ENCODE measurements at regions not wholly inside any gene's neighbourhood (a gene's known extent, or its start where the extent isn't known, plus 50 kb on each side); places are given as distances from the start of the nearest gene placed in this dataset.

GRCh38 chr2:21633015-21633414 lies 509.2 kb downstream of the TDRD15 start:
- DNase-seq = no peak

GRCh38 chr2:21633466-21633865 lies 509.7 kb downstream of the TDRD15 start:
- DNase-seq = no peak

- DNase-seq = no peak
These were observed 510.1 kb downstream of the TDRD15 start for GRCh38 chr2:21633911-21634310.

- no peak for DNase-seq
These were observed 516.3 kb downstream of the TDRD15 start for GRCh38 chr2:21640046-21640445.

GRCh38 chr2:21642647-21643046 lies 518.9 kb downstream of the TDRD15 start:
- DNase-seq = no peak

- no peak for DNase-seq
These were observed 519.4 kb downstream of the TDRD15 start for GRCh38 chr2:21643180-21643579.

GRCh38 chr2:21644266-21644665 lies 520.5 kb downstream of the TDRD15 start:
- DNase-seq = no peak

- DNase-seq = peak; percentile 67 to 71
These were observed 522.6 kb downstream of the TDRD15 start for GRCh38 chr2:21646345-21646744.

GRCh38 chr2:21650569-21650968 lies 526.8 kb downstream of the TDRD15 start:
- DNase-seq = no peak

- DNase-seq = no peak
These were observed 531.4 kb downstream of the TDRD15 start for GRCh38 chr2:21655136-21655535.

GRCh38 chr2:21656330-21657075 lies 532.7 kb downstream of the TDRD15 start:
- no peak for DNase-seq

- no peak for DNase-seq
These were observed 533.7 kb downstream of the TDRD15 start for GRCh38 chr2:21657445-21657844.

- DNase-seq = no peak
These were observed 534.5 kb downstream of the TDRD15 start for GRCh38 chr2:21658269-21658668.

- no peak for DNase-seq
These were observed 535.2 kb downstream of the TDRD15 start for GRCh38 chr2:21658907-21659477.

- DNase-seq = no peak
These were observed 540.3 kb downstream of the TDRD15 start for GRCh38 chr2:21664083-21664482.

- DNase-seq = no peak
These were observed 543.9 kb downstream of the TDRD15 start for GRCh38 chr2:21667638-21668037.

GRCh38 chr2:21668078-21668710 lies 544.4 kb downstream of the TDRD15 start:
- DNase-seq = no peak

GRCh38 chr2:21676041-21676440 lies 552.3 kb downstream of the TDRD15 start:
- DNase-seq = no peak

GRCh38 chr2:21676676-21677075 lies 552.9 kb downstream of the TDRD15 start:
- DNase-seq = no peak

- DNase-seq = no peak
These were observed 560.1 kb downstream of the TDRD15 start for GRCh38 chr2:21683838-21684237.

- no peak for DNase-seq
These were observed 563.8 kb downstream of the TDRD15 start for GRCh38 chr2:21687589-21687988.

GRCh38 chr2:21690005-21690404 lies 566.2 kb downstream of the TDRD15 start:
- DNase-seq = no peak

GRCh38 chr2:21693081-21693480 lies 569.3 kb downstream of the TDRD15 start:
- no peak for DNase-seq
